GM12878 (cell line): ENCODE measurements at regions not wholly inside any gene's neighbourhood (a gene's known extent, or its start where the extent isn't known, plus 50 kb on each side); places are given as distances from the start of the nearest gene placed in this dataset.

Source experiments
- ATAC-seq: fragments of 200-7000 bp; cut with Tn5 transposase; 3 replicates; pipeline ENCODE4 v1.9.1; 2020; ENCODE audit warnings: mild to moderate bottlenecking, moderate library complexity
- BruUV-seq: library from RNA; stranded (reverse); fragments of 400-500 nt; replicated peaks from 2 replicates; lab custom pipeline; 2021; lab: Mats Ljungman, UMichigan
- CTCF ChIA-PET: fragments of 300-600 bp; sonication (Branson Sonifier 250); formaldehyde crosslinking; extraction: SDS; loops from one replicate; lab custom pipeline; 2021; ENCODE audit warnings: inconsistent platforms; lab: Yijun Ruan, JAX
- POLR2A ChIA-PET: fragments of 350-600 bp; formaldehyde crosslinking; extraction: SDS; loops from one replicate; lab custom pipeline; 2021; ENCODE audit warnings: inconsistent platforms; lab: Charles Lee
- RAD21 ChIA-PET: fragments of 300-600 bp; sonication (Branson Sonifier 250); formaldehyde crosslinking; loops from one replicate; lab custom pipeline; 2023; ENCODE audit warnings: antibody characterized with exemption; ENCODE audit not compliant: unreplicated experiment; lab: Charles Lee
- SMC1A ChIA-PET: fragments of 300-600 bp; sonication (Branson Sonifier 250); formaldehyde crosslinking; loops from one replicate; lab custom pipeline; 2023; ENCODE audit not compliant: unreplicated experiment, uncharacterized antibody; lab: Charles Lee
- DNase-seq: peaks from one replicate; pipeline ENCODE4 v3.0.0-alpha.2; 2011; ENCODE audit warnings: low read depth, low spot score
- FAIRE-seq: peaks from 3 replicates; lab custom pipeline; 2011; peaks lifted over from hg19 to GRCh38; lab: Jason Lieb, UNC
- H2AFZ ChIP-seq: 2 replicates; pipeline ENCODE4 v1.6.0; 2011; ENCODE audit warnings: low read depth, low read length, control low read depth; ENCODE audit not compliant: control insufficient read depth
- H3K27ac ChIP-seq: 2 replicates; pipeline ENCODE4 v1.5.1; 2011; ENCODE audit warnings: control low read depth; ENCODE audit not compliant: control insufficient read depth, insufficient read depth
- H3K27me3 ChIP-seq, 2 experiments: replicated peaks in 1 of 2; 2 replicates each; pipeline versions ENCODE4 v1.6.0 to v1.6.1; 2011; ENCODE audit warnings: low read length in 1 of 2; ENCODE audit not compliant: control insufficient read depth in 2 of 2, insufficient read depth in 2 of 2
- H3K36me3 ChIP-seq, 2 experiments: 2 replicates each; pipeline ENCODE4 v1.5.1; 2011; ENCODE audit warnings: low read length in 1 of 2; ENCODE audit not compliant: control insufficient read depth in 2 of 2, insufficient read depth in 2 of 2
- H3K4me1 ChIP-seq: 2 replicates; pipeline ENCODE4 v1.6.1; 2011; ENCODE audit warnings: mild to moderate bottlenecking, low read length, moderate library complexity, mixed read lengths; ENCODE audit not compliant: control insufficient read depth, insufficient read depth
- H3K4me2 ChIP-seq: 2 replicates; pipeline ENCODE4 v1.6.0; 2011; ENCODE audit warnings: control low read depth; ENCODE audit not compliant: control insufficient read depth, insufficient read depth
- H3K4me3 ChIP-seq: fragments of 200-600 bp; sonication (generic); 2 replicates; pipeline ENCODE4 v1.5.1; 2016
- H3K79me2 ChIP-seq: 2 replicates; pipeline ENCODE4 v1.6.0; 2011; ENCODE audit warnings: low read length; ENCODE audit not compliant: control insufficient read depth, insufficient read depth
- H3K9ac ChIP-seq: 2 replicates; pipeline ENCODE4 v1.8.0; 2011; ENCODE audit warnings: low read length, control low read depth, mixed read lengths; ENCODE audit not compliant: control insufficient read depth, insufficient read depth
- H3K9me3 ChIP-seq: replicated peaks from 3 replicates; pipeline ENCODE4 v1.5.1; 2011; ENCODE audit warnings: mild to moderate bottlenecking, low read length; ENCODE audit not compliant: control insufficient read depth, insufficient read depth
- H4K20me1 ChIP-seq: 2 replicates; pipeline ENCODE4 v1.6.0; 2011; ENCODE audit not compliant: control insufficient read depth, insufficient read depth
- EZH2 ChIP-seq: IDR thresholded peaks from 2 replicates; pipeline ENCODE4 v1.6.1; 2012; ENCODE audit warnings: low read depth, mild to moderate bottlenecking, control low read depth, inconsistent platforms, low read length, borderline replicate concordance; ENCODE audit not compliant: control insufficient read depth
- MTA3 ChIP-seq: IDR thresholded peaks from 2 replicates; pipeline ENCODE4 v1.6.1; 2012; ENCODE audit warnings: low read length, inconsistent platforms, borderline replicate concordance
- RAD51 ChIP-seq: fragments of 450-650 bp; IDR thresholded peaks from 2 replicates; pipeline ENCODE4 v1.6.1; 2016; ENCODE audit warnings: moderate library complexity, mild to moderate bottlenecking, inconsistent platforms
- TCF3 ChIP-seq: IDR thresholded peaks from 2 replicates; pipeline ENCODE4 v1.6.1; 2012; ENCODE audit warnings: low read depth, mild to moderate bottlenecking, low read length, borderline replicate concordance; ENCODE audit not compliant: insufficient read depth
- WGBS: methylation state at CpG from one replicate; pipeline ENCODE4 v1.1.6; 2016; ENCODE audit warnings: low lambda C conversion rate; ENCODE audit not compliant: insufficient replicate concordance, insufficient coverage; ENCODE audit errors: missing lambda C conversion rate; 5-methylcytosine and 5-hydroxymethylcytosine counted together
- in situ Hi-C: fragments of 300-500 bp; cut with MboI; formaldehyde crosslinking; loops from 9 replicates; pipeline ENCODE4 v1.14.3; 2018; ENCODE audit warnings: mixed read lengths
- intact Hi-C: fragments of 100-400 bp; cut with micrococcal nuclease; formaldehyde crosslinking; loops from one replicate; pipeline ENCODE4 v1.14.2; 2022; ENCODE audit not compliant: unreplicated experiment
- TF ChIP-seq, protein P1 (sequence below): fragments of 450-650 bp; IDR thresholded peaks from 2 replicates; pipeline ENCODE4 v1.6.1; 2017; ENCODE audit warnings: mild to moderate bottlenecking, low read depth, inconsistent platforms; ENCODE audit not compliant: poor library complexity, severe bottlenecking
- TF ChIP-seq, protein P2 (sequence below): IDR thresholded peaks from 2 replicates; pipeline ENCODE4 v1.6.1; 2011; ENCODE audit warnings: low read depth, mild to moderate bottlenecking, low read length, moderate library complexity, borderline replicate concordance; ENCODE audit errors: extremely low read depth
- TF ChIP-seq, protein P3 (sequence below): fragments of 450-650 bp; formaldehyde crosslinking; IDR thresholded peaks from 2 replicates; pipeline ENCODE4 v1.4.0; 2022; ENCODE audit warnings: mild to moderate bottlenecking, moderate library complexity

DNA sequence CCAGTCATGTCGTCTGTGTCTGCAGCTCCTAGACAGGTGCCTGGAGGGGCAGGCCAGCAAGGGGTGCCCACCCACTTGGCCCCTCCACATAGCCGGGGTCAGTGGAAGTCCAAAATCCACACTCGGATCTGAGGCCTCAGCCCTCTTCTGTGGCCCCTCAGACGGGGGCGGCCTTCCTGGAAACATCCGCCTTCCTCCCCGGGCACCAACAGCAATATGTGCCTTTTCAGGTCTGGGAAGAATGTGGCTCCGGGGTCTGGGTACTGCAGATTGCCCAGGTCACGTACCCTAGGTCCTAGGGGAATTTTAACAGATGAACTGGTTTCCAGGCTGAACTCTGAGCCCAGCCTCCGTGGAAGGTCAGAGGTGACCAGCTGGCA lies 208.6 kb downstream of the CTTN start:
- Histone ChIP-seq H3K79me2 (no peaks in the 10 kb centered on the region), H3K27me3 (peaks cover 0 to 2% of the 10 kb centered on the region in 2 experiments; a peak in 2 of 4 replicates), H2AFZ (no peak overlapping the region), H3K27ac (no peak overlapping the region), H3K4me1 (no peaks in the 10 kb centered on the region), H3K9ac (no peak overlapping the region), H3K4me3 (no peak overlapping the region), H3K9me3 (no peaks in the 10 kb centered on the region), H3K4me2 (no peak overlapping the region), H3K36me3 (no peaks in the 10 kb centered on the region), H4K20me1 (no peaks in the 10 kb centered on the region)
- 34% methylated on average over 10 of the region's 10 CpGs for WGBS
- intact Hi-C loops (no loop called here), in situ Hi-C loops (no loop called here)
- DNase-seq (no peak), FAIRE-seq (no peak), ATAC-seq (no peak)
- no TSS peak for BruUV-seq
- CTCF ChIA-PET, result no interaction called here
- SMC1A ChIA-PET, result no interaction called here
- RAD21 ChIA-PET, result no interaction called here
- no peak for TF ChIP-seq MTA3
- TF ChIP-seq, protein P1, sequence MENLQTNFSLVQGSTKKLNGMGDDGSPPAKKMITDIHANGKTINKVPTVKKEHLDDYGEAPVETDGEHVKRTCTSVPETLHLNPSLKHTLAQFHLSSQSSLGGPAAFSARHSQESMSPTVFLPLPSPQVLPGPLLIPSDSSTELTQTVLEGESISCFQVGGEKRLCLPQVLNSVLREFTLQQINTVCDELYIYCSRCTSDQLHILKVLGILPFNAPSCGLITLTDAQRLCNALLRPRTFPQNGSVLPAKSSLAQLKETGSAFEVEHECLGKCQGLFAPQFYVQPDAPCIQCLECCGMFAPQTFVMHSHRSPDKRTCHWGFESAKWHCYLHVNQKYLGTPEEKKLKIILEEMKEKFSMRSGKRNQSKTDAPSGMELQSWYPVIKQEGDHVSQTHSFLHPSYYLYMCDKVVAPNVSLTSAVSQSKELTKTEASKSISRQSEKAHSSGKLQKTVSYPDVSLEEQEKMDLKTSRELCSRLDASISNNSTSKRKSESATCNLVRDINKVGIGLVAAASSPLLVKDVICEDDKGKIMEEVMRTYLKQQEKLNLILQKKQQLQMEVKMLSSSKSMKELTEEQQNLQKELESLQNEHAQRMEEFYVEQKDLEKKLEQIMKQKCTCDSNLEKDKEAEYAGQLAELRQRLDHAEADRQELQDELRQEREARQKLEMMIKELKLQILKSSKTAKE, result no peak
- no peak for TF ChIP-seq TCF3
- TF ChIP-seq EZH2, result no peak
- TF ChIP-seq, protein P2, sequence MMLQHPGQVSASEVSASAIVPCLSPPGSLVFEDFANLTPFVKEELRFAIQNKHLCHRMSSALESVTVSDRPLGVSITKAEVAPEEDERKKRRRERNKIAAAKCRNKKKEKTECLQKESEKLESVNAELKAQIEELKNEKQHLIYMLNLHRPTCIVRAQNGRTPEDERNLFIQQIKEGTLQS, result no peak
- no peak for TF ChIP-seq RAD51
- TF ChIP-seq, protein P3, sequence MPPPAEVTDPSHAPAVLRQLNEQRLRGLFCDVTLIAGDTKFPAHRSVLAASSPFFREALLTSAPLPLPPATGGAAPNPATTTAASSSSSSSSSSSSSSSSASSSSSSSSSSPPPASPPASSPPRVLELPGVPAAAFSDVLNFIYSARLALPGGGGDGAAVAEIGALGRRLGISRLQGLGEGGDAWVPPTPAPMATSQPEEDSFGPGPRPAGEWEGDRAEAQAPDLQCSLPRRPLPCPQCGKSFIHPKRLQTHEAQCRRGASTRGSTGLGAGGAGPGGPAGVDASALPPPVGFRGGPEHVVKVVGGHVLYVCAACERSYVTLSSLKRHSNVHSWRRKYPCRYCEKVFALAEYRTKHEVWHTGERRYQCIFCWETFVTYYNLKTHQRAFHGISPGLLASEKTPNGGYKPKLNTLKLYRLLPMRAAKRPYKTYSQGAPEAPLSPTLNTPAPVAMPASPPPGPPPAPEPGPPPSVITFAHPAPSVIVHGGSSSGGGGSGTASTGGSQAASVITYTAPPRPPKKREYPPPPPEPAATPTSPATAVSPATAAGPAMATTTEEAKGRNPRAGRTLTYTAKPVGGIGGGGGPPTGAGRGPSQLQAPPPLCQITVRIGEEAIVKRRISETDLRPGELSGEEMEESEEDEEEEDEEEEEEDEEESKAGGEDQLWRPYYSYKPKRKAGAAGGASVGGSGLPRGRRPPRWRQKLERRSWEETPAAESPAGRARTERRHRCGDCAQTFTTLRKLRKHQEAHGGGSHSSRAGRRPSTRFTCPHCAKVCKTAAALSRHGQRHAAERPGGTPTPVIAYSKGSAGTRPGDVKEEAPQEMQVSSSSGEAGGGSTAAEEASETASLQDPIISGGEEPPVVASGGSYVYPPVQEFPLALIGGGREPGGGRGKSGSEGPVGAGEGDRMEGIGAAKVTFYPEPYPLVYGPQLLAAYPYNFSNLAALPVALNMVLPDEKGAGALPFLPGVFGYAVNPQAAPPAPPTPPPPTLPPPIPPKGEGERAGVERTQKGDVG (CRISPR knock-in tag), result no peak
- POLR2A ChIA-PET, result no interaction called here
